Gastroesophageal sphincter (tissue), 4 donors: ENCODE measurements at regions not wholly inside any gene's neighbourhood (a gene's known extent, or its start where the extent isn't known, plus 50 kb on each side); places are given as distances from the start of the nearest gene placed in this dataset.
A peak's percentile ranks its signal among the peaks of the same experiment; 100 is the strongest.

ENCODE experiments used
- ATAC-seq: fragments of 150-250 bp; one replicate; pipeline ENCODE4 v1.9.1; 2016; ENCODE audit warnings: mild to moderate bottlenecking, moderate library complexity
- H3K27ac ChIP-seq, 4 donors: fragments of 200-600 bp; sonication (generic) in 3 of 4; 1 replicate in 3 of 4; 2 replicates in 1 of 4; pipeline ENCODE4 v1.5.1; 2016 to 2019
- H3K27me3 ChIP-seq: fragments of 200-600 bp; sonication (generic); one replicate; pipeline ENCODE4 v1.5.1; 2019
- H3K36me3 ChIP-seq, 2 donors: fragments of 200-600 bp; sonication (generic); one replicate each; pipeline ENCODE4 v1.5.1; 2019; ENCODE audit warnings: control low read depth in 1 of 2
- H3K4me1 ChIP-seq, 3 donors: fragments of 200-600 bp; sonication (generic); 1 replicate in 2 of 3; 2 replicates in 1 of 3; pipeline ENCODE4 v1.5.1; 2016 to 2019; ENCODE audit warnings: control low read depth in 2 of 3
- H3K4me3 ChIP-seq, 2 donors: fragments of 200-600 bp; sonication (generic); one replicate each; pipeline ENCODE4 v1.5.1; 2019; ENCODE audit warnings: mild to moderate bottlenecking in 1 of 2, moderate library complexity in 1 of 2
- H3K9me3 ChIP-seq, 3 donors: fragments of 200-600 bp; sonication (generic); one replicate each; pipeline ENCODE4 v1.5.1; 2017 to 2019; ENCODE audit warnings: control low read depth in 2 of 3
- CTCF ChIP-seq, 4 experiments: fragments of 200-600 bp in 2 of 4; fragments of 450-650 bp in 2 of 4; sonication (generic) in 1 of 4; IDR thresholded peaks; one replicate each; pipeline ENCODE4 v1.5.1; 2017 to 2019; ENCODE audit warnings: antibody characterized with exemption in 4 of 4, mild to moderate bottlenecking in 2 of 4, moderate library complexity in 2 of 4
- EP300 ChIP-seq: sonication (generic); formaldehyde crosslinking; IDR thresholded peaks from one replicate; pipeline ENCODE4 v1.6.1; 2017; ENCODE audit warnings: antibody characterized with exemption, mild to moderate bottlenecking
- POLR2A ChIP-seq, 2 donors: fragments of 450-650 bp; IDR thresholded peaks; one replicate each; pipeline ENCODE4 v1.6.1; 2017; ENCODE audit warnings: antibody characterized with exemption in 2 of 2, mild to moderate bottlenecking in 2 of 2, moderate library complexity in 1 of 2
- POLR2AphosphoS5 ChIP-seq: sonication (generic); formaldehyde crosslinking; IDR thresholded peaks from one replicate; pipeline ENCODE4 v1.6.1; 2017; ENCODE audit warnings: antibody characterized with exemption
- WGBS, 2 donors: methylation state at CpG; one replicate each; pipeline ENCODE4 v1.1.5; 2018; ENCODE audit warnings: low coverage in 1 of 2; 5-methylcytosine and 5-hydroxymethylcytosine counted together

- Histone ChIP-seq H3K36me3 (no peaks in the 10 kb centered on the region), H3K4me3 (no peak overlapping the region), H3K27me3 (no peaks in the 10 kb centered on the region), H3K27ac (no peak overlapping the region), H3K4me1 (no peaks in the 10 kb centered on the region), H3K9me3 (no peaks in the 10 kb centered on the region)
- 67 to 76% methylated on average over 5 to 8 of the region's 8 CpGs for WGBS, 2 donors
- no peak for ATAC-seq
- no peak for TF ChIP-seq POLR2A (IDR thresholded peaks at IDR 0.05)
- no peak for TF ChIP-seq EP300
- TF ChIP-seq POLR2AphosphoS5: no peak
- no peak for TF ChIP-seq CTCF (IDR thresholded peaks at IDR 0.05)
These were observed 81.6 kb downstream of the SLC5A7 start for GRCh38 chr2:108067820-108068405.

DNA sequence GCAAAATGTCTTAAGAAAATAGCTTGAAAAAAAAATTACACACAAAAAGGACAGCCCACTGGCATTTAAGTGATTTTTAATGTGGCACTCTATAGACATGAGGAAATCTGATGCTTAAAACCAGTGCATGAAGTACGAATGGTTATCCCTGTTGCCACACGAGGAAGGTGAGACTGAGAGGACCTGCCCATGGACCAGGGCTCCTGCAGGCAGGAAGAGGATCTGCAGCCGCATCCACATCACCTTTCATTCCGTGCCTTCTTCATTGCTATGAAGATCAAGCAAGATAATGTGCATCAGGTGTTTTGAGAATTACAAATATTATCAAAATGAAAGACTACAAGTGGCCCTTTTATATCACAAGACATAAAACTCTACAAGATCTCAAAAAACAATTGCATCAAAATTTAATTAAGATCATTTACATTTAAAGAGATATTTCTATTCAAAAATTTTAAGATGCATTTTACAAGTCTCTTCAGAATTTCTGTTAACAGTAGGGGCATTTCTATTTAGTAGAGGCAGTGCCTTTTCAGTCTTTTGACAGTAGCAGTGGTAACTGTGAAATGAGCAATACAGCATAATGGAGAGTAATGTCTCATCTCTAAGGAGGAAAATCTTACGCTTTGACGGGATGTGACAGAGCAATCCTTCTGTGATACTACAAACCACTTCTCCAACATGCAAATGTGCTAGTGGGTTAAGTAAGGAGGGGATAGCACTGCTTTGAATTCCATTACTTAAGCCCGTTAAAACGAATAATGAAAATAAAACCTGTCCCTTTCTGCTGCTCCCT, 83.4 kb downstream of the SLC5A7 start:
- Histone ChIP-seq H3K4me3 (no peak overlapping the region), H3K27ac (no peak overlapping the region), H3K9me3 (no peaks in the 10 kb centered on the region), H3K27me3 (no peaks in the 10 kb centered on the region), H3K4me1 (no peaks in the 10 kb centered on the region), H3K36me3 (no peaks in the 10 kb centered on the region)
- ATAC-seq: no peak
- 65 to 87% methylated on average over 8 of the region's 8 CpGs for WGBS, 2 donors
- TF ChIP-seq CTCF (IDR thresholded peaks at IDR 0.05) (peak in 1 of 4 experiments; percentile 4), EP300 (no peak)

DNA sequence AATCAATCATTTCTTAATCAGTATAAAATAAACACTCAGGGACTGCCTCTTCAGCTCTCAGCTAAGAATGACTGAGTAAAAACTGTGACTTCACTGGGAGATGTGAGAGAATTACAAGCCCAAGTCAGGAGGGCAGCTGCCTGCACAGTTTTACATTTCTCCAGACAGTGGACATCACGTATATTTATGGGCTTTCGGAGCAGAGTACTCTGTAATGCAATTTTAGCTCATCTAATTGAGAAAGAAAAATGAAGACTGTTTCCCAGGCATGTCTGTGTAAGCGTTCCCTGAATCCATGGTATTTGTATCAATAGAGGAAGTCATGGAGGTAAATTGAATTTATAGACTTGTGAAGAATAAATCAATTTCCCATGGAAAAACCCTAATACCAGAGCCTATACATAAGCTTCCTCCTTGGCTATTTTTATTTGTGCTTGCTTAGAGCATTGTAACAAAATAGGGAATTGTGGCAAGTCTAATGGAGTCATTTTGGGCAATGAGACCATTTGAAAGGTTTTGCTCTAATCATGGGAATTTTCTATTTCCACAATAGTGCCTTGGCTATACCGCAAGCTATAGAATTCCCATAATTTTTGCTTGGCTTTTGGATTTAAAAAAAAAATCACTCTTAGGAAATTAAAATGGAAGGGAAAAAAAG, 87.2 kb downstream of the SLC5A7 start:
- no peaks in the 10 kb centered on the region for H3K4me1 ChIP-seq
- ATAC-seq: no peak
- no peak overlapping the region for H3K27ac ChIP-seq
- no peaks in the 10 kb centered on the region for H3K9me3 ChIP-seq
- 32 to 45% methylated on average over 3 to 4 of the region's 4 CpGs for WGBS, 2 donors
- TF ChIP-seq EP300 (no peak), CTCF (IDR thresholded peaks at IDR 0.05) (no peak), POLR2A (IDR thresholded peaks at IDR 0.05) (no peak), POLR2AphosphoS5 (no peak)
- no peaks in the 10 kb centered on the region for H3K36me3 ChIP-seq
- H3K4me3 ChIP-seq: no peak overlapping the region
- H3K27me3 ChIP-seq: no peaks in the 10 kb centered on the region

DNA sequence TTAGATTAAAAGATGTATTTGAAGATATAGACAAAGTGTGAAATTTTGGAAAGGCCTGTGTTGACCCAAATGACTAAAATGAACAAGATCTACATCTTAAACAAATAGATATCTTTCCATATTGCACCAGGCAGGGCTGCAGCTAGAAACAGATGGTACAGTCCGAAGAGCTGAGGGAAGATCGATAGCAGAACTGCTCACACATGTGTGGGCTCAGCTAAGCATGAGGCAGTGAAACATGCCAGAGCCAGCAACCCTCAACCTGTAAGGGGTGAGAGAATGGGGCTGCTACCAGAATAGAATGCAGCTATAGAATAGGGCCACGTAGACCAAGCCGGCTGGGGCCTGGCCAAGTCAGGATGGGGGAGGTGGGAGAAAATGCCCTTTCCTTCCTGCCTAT, 87.8 kb downstream of the SLC5A7 start:
- H3K27ac ChIP-seq: no peak overlapping the region
- no peaks in the 10 kb centered on the region for H3K9me3 ChIP-seq
- H3K27me3 ChIP-seq: no peaks in the 10 kb centered on the region
- no peak for ATAC-seq
- WGBS, 2 donors: 69% methylated on average over 4 of the region's 4 CpGs; no CpG with 5 or more reads in 1 of the 2 donors
- no peaks in the 10 kb centered on the region for H3K36me3 ChIP-seq
- no peak overlapping the region for H3K4me3 ChIP-seq
- H3K4me1 ChIP-seq: no peaks in the 10 kb centered on the region
- TF ChIP-seq POLR2A (IDR thresholded peaks at IDR 0.05) (no peak), POLR2AphosphoS5 (no peak), CTCF (IDR thresholded peaks at IDR 0.05) (no peak), EP300 (no peak)
